Gastrocnemius medialis (tissue), 4 donors: ENCODE measurements at regions not wholly inside any gene's neighbourhood (a gene's known extent, or its start where the extent isn't known, plus 50 kb on each side); places are given as distances from the start of the nearest gene placed in this dataset.

Experiments used
- POLR2A ChIP-seq, 2 donors: fragments of 450-650 bp; IDR thresholded peaks; one replicate each; pipeline ENCODE4 v1.6.1; 2017; ENCODE audit warnings: antibody characterized with exemption in 2 of 2, mild to moderate bottlenecking in 2 of 2, moderate library complexity in 2 of 2
- TF ChIP-seq, protein P1 (sequence below), 5 experiments: fragments of 450-650 bp in 3 of 5; fragments of 200-600 bp in 2 of 5; sonication (generic) in 2 of 5; IDR thresholded peaks in 4 of 5; conservative IDR thresholded peaks in 1 of 5; 1 replicate in 4 of 5; 2 replicates in 1 of 5; pipeline ENCODE4 v1.5.1; 2016 to 2019; ENCODE audit warnings: antibody characterized with exemption in 5 of 5, mild to moderate bottlenecking in 3 of 5, moderate library complexity in 3 of 5

DNA sequence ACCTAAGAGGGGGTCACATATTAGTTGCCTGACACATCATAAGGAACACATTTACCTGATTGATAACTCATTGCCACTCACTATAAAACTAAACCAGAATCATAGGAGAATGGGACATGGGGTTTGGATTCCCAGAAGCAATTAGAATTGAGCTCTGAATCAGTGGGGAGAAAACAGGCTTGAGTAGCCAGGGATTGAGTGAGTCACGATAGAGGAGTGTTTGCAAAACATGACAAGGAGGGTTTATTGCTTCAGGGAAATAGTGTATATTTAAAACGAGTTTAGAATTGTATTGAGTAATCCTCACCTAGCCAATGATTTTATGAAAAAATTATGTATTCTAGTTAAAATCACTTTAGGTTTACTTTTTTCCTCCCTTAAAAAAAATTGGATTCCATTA is 101.1 kb upstream of the THRB start:
- TF ChIP-seq POLR2A (IDR thresholded peaks at IDR 0.05), result no peak
- TF ChIP-seq, protein P1, sequence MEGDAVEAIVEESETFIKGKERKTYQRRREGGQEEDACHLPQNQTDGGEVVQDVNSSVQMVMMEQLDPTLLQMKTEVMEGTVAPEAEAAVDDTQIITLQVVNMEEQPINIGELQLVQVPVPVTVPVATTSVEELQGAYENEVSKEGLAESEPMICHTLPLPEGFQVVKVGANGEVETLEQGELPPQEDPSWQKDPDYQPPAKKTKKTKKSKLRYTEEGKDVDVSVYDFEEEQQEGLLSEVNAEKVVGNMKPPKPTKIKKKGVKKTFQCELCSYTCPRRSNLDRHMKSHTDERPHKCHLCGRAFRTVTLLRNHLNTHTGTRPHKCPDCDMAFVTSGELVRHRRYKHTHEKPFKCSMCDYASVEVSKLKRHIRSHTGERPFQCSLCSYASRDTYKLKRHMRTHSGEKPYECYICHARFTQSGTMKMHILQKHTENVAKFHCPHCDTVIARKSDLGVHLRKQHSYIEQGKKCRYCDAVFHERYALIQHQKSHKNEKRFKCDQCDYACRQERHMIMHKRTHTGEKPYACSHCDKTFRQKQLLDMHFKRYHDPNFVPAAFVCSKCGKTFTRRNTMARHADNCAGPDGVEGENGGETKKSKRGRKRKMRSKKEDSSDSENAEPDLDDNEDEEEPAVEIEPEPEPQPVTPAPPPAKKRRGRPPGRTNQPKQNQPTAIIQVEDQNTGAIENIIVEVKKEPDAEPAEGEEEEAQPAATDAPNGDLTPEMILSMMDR (IDR thresholded peaks at IDR 0.05 in 4 of 5, conservative IDR thresholded peaks at IDR 0.05 in 1 of 5), result no peak
